ENCODE measurements at regions not wholly inside any gene's neighbourhood (a gene's known extent, or its start where the extent isn't known, plus 50 kb on each side); places are given as distances from the start of the nearest gene placed in this dataset.

DNA sequence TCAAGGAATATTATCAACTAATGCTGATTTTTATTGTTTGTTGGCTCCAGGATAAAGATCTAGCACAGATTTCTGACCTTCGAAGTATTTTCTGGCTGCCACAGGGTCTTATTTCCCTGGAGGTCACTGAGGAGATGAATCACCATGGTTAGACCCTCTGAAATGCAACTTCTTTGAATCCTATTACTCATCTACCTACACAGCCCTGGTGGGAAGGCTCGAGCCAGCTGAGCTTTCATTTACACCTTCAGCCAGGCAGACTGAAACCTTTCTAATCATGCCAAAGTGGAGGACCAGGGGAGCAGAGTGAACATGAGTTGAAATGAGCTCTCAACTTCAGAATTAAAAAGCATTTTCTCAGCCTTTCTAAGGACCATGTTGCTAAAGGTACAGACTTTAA lies 130.5 kb downstream of the SMIM20 start:
- Histone ChIP-seq H2BK5ac (ENCODE audit: low read depth, low read length, poor library complexity) (no peak overlapping the region), H2AK5ac (ENCODE audit: low read length) (no peak overlapping the region), H3K4ac (ENCODE audit: low read depth, low read length) (no peak overlapping the region), H2BK12ac (ENCODE audit: low read length) (no peak overlapping the region), H2AFZ (ENCODE audit: insufficient read depth, low read length, poor library complexity) (no peak overlapping the region), H4K12ac (ENCODE audit: low read depth, low read length) (no peak overlapping the region), H3K9ac (ENCODE audit: low read length) (no peak overlapping the region), H3K23ac (ENCODE audit: low read length) (no peak overlapping the region), H3K27me3 (ENCODE audit: insufficient read depth, low read length) (no peaks in the 10 kb centered on the region), H3K27ac (ENCODE audit: low read depth, low read length) (no peak overlapping the region), H3K36me3 (ENCODE audit: control insufficient read depth in 1 of 2, insufficient read depth in 2 of 2, low read length in 2 of 2) (no peaks in the 10 kb centered on the region), H3K4me2 (ENCODE audit: low read length) (no peak overlapping the region), H3K4me3 (ENCODE audit: low read depth, low read length) (no peak overlapping the region), H2BK120ac (ENCODE audit: insufficient read depth, low read length, poor library complexity) (no peak overlapping the region), H3K14ac (ENCODE audit: low read length) (no peak overlapping the region), H3K9me3 (ENCODE audit: insufficient read depth, low read depth, low read length) (no peaks in the 10 kb centered on the region), H3K18ac (ENCODE audit: low read length) (no peak overlapping the region), H3K4me1 (ENCODE audit: control insufficient read depth in 1 of 2, insufficient read depth in 2 of 2, low read length in 2 of 2) (peaks cover 3 to 5% of the 10 kb centered on the region in 2 experiments), H4K8ac (ENCODE audit: low read depth, low read length) (no peak overlapping the region), H3K79me1 (ENCODE audit: low read length) (peaks cover 3% of the 10 kb centered on the region), H3K79me2 (ENCODE audit: control insufficient read depth, insufficient read depth, low read length, poor library complexity) (no peaks in the 10 kb centered on the region), H4K91ac (ENCODE audit: low read depth, low read length) (no peak overlapping the region)
- no peak for DNase-seq
- WGBS (ENCODE audit: extremely low coverage, insufficient coverage, insufficient read length): no CpG with 5 or more reads among the region's 2 CpGs

DNA sequence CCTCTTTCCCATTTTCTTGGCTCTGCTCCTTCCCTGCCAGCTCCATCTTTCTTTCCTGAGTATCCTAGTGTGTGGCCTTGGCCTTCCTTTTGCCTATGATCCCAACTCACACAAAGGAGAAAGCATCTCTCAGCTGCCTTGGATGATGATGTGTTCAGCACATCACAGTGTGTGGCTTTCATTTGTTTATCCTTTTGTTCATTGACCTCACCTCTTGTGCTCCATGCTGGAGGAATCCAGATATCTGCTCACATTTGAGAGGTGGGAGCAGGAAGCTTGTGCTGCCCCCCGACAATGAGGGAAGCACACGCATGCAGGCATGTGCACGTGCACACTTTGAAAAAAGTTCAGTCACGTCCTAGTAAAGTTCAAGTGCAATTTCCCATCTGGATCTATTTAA lies 131.0 kb downstream of the SMIM20 start:
- Histone ChIP-seq H3K4ac (ENCODE audit: low read depth, low read length) (no peak overlapping the region), H3K14ac (ENCODE audit: low read length) (no peak overlapping the region), H3K4me1 (ENCODE audit: control insufficient read depth in 1 of 2, insufficient read depth in 2 of 2, low read length in 2 of 2) (peaks cover 3 to 5% of the 10 kb centered on the region in 2 experiments), H3K27ac (ENCODE audit: low read depth, low read length) (no peak overlapping the region), H3K9ac (ENCODE audit: low read length) (no peak overlapping the region), H2BK120ac (ENCODE audit: insufficient read depth, low read length, poor library complexity) (no peak overlapping the region), H3K4me2 (ENCODE audit: low read length) (no peak overlapping the region), H2AFZ (ENCODE audit: insufficient read depth, low read length, poor library complexity) (no peak overlapping the region), H3K23ac (ENCODE audit: low read length) (no peak overlapping the region), H3K36me3 (ENCODE audit: control insufficient read depth in 1 of 2, insufficient read depth in 2 of 2, low read length in 2 of 2) (no peaks in the 10 kb centered on the region), H2AK5ac (ENCODE audit: low read length) (no peak overlapping the region), H4K12ac (ENCODE audit: low read depth, low read length) (no peak overlapping the region), H4K8ac (ENCODE audit: low read depth, low read length) (no peak overlapping the region), H4K91ac (ENCODE audit: low read depth, low read length) (no peak overlapping the region), H3K27me3 (ENCODE audit: insufficient read depth, low read length) (no peaks in the 10 kb centered on the region), H3K79me2 (ENCODE audit: control insufficient read depth, insufficient read depth, low read length, poor library complexity) (no peaks in the 10 kb centered on the region), H3K79me1 (ENCODE audit: low read length) (peaks cover 3% of the 10 kb centered on the region), H2BK12ac (ENCODE audit: low read length) (no peak overlapping the region), H3K18ac (ENCODE audit: low read length) (no peak overlapping the region), H3K4me3 (ENCODE audit: low read depth, low read length) (no peak overlapping the region), H2BK5ac (ENCODE audit: low read depth, low read length, poor library complexity) (no peak overlapping the region), H3K9me3 (ENCODE audit: insufficient read depth, low read depth, low read length) (no peaks in the 10 kb centered on the region)
- DNase-seq: no peak
- no CpG with 5 or more reads among the region's 4 CpGs for WGBS (ENCODE audit: extremely low coverage, insufficient coverage, insufficient read length)

DNA sequence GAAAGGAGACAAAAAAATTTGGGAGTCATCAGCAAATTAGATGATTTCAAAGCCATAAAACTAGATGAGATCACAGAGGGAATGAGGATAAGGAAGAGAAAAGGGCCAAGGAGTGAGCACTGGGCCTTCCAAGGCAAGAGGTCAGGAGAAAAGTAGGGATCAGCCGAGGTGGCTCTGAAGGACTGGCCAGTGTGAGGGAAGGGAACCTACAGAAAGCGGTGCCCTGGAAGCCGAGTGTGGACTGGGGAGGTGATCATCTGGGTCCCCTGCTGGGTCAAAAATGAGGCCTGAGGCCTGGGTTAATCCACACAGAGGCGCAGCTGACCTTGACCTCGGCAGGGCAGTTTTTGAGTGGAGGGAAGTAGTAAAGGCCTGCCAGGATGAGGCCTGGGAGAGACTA lies 133.8 kb downstream of the SMIM20 start:
- peaks cover 3 to 5% of the 10 kb centered on the region in 2 experiments for H3K4me1 ChIP-seq (ENCODE audit: control insufficient read depth in 1 of 2, insufficient read depth in 2 of 2, low read length in 2 of 2)
- WGBS (ENCODE audit: extremely low coverage, insufficient coverage, insufficient read length): no CpG with 5 or more reads among the region's 5 CpGs
- no peak for DNase-seq

DNA sequence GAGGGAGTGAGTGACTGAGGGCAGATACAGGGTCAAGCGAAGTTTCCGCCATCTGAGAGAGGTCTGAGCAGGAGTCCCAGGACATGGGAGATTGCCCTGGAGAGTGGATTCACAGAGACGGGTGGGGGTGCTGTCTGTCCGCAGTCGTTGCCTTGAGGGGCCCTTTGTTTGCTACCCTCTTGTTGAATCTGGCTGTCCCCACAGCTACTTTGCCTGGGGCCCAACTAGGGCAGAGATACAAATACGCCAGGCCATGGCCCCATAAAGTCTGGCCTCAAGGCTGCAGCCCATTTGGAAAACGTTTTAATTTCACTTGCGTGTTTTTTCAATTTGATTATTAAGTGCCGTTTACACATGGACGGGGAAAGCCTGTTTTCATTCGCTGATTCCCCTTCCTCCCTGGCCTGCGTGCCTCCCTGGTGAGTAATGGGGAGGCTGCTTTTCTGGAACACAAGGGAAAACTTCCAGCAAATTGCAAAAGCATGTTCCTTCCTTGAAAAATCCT lies 134.4 kb downstream of the SMIM20 start:
- Histone ChIP-seq H4K8ac (ENCODE audit: low read depth, low read length) (peak overlapping the region; percentile 72), H3K23ac (ENCODE audit: low read length) (no peak overlapping the region), H3K27me3 (ENCODE audit: insufficient read depth, low read length) (no peaks in the 10 kb centered on the region), H3K9me3 (ENCODE audit: insufficient read depth, low read depth, low read length) (no peaks in the 10 kb centered on the region), H4K91ac (ENCODE audit: low read depth, low read length) (peak overlapping the region; percentile 41), H2AFZ (ENCODE audit: insufficient read depth, low read length, poor library complexity) (peak overlapping the region; percentile 37), H3K4me3 (ENCODE audit: low read depth, low read length) (no peak overlapping the region), H3K79me2 (ENCODE audit: control insufficient read depth, insufficient read depth, low read length, poor library complexity) (no peaks in the 10 kb centered on the region), H3K9ac (ENCODE audit: low read length) (peak overlapping the region; percentile 11), H3K18ac (ENCODE audit: low read length) (no peak overlapping the region), H3K36me3 (ENCODE audit: control insufficient read depth in 1 of 2, insufficient read depth in 2 of 2, low read length in 2 of 2) (no peaks in the 10 kb centered on the region), H3K14ac (ENCODE audit: low read length) (no peak overlapping the region), H3K27ac (ENCODE audit: low read depth, low read length) (peak overlapping the region; percentile 48), H3K4me2 (ENCODE audit: low read length) (peak overlapping the region; percentile 38), H3K4me1 (ENCODE audit: control insufficient read depth in 1 of 2, insufficient read depth in 2 of 2, low read length in 2 of 2) (peaks cover 3 to 5% of the 10 kb centered on the region in 2 experiments), H2BK5ac (ENCODE audit: low read depth, low read length, poor library complexity) (no peak overlapping the region), H2BK120ac (ENCODE audit: insufficient read depth, low read length, poor library complexity) (peak overlapping the region; percentile 37), H3K79me1 (ENCODE audit: low read length) (peaks cover 3% of the 10 kb centered on the region), H2BK12ac (ENCODE audit: low read length) (peak overlapping the region; percentile 21), H3K4ac (ENCODE audit: low read depth, low read length) (no peak overlapping the region), H4K12ac (ENCODE audit: low read depth, low read length) (no peak overlapping the region), H2AK5ac (ENCODE audit: low read length) (no peak overlapping the region)
- no CpG with 5 or more reads among the region's 12 CpGs for WGBS (ENCODE audit: extremely low coverage, insufficient coverage, insufficient read length)
- DNase-seq: peak; percentile 20 to 68

More for the DNA sequence above, 133.8 kb downstream of the SMIM20 start:
- no peaks in the 10 kb centered on the region for H3K36me3 ChIP-seq (ENCODE audit: control insufficient read depth in 1 of 2, insufficient read depth in 2 of 2, low read length in 2 of 2)
- H2BK5ac ChIP-seq (ENCODE audit: low read depth, low read length, poor library complexity): no peak overlapping the region
- H2BK120ac ChIP-seq (ENCODE audit: insufficient read depth, low read length, poor library complexity): no peak overlapping the region
- no peak overlapping the region for H4K8ac ChIP-seq (ENCODE audit: low read depth, low read length)
- no peaks in the 10 kb centered on the region for H3K9me3 ChIP-seq (ENCODE audit: insufficient read depth, low read depth, low read length)
- no peak overlapping the region for H4K12ac ChIP-seq (ENCODE audit: low read depth, low read length)
- H3K27ac ChIP-seq (ENCODE audit: low read depth, low read length): no peak overlapping the region
- no peak overlapping the region for H3K14ac ChIP-seq (ENCODE audit: low read length)
- H3K4me2 ChIP-seq (ENCODE audit: low read length): no peak overlapping the region
- no peak overlapping the region for H3K4me3 ChIP-seq (ENCODE audit: low read depth, low read length)
- H3K4ac ChIP-seq (ENCODE audit: low read depth, low read length): no peak overlapping the region
- peak overlapping the region; percentile 16 for H4K91ac ChIP-seq (ENCODE audit: low read depth, low read length)
- H3K27me3 ChIP-seq (ENCODE audit: insufficient read depth, low read length): no peaks in the 10 kb centered on the region
- H3K23ac ChIP-seq (ENCODE audit: low read length): no peak overlapping the region
- no peak overlapping the region for H2AK5ac ChIP-seq (ENCODE audit: low read length)
- no peak overlapping the region for H3K9ac ChIP-seq (ENCODE audit: low read length)
- H3K79me2 ChIP-seq (ENCODE audit: control insufficient read depth, insufficient read depth, low read length, poor library complexity): no peaks in the 10 kb centered on the region
- H2AFZ ChIP-seq (ENCODE audit: insufficient read depth, low read length, poor library complexity): peak overlapping the region; percentile 1
- H2BK12ac ChIP-seq (ENCODE audit: low read length): no peak overlapping the region
- H3K18ac ChIP-seq (ENCODE audit: low read length): no peak overlapping the region
- H3K79me1 ChIP-seq (ENCODE audit: low read length): peaks cover 3% of the 10 kb centered on the region
